Posterior cingulate gyrus (tissue), 11 donors: ENCODE measurements at regions not wholly inside any gene's neighbourhood (a gene's known extent, or its start where the extent isn't known, plus 50 kb on each side); places are given as distances from the start of the nearest gene placed in this dataset.
"Not testable (repeated sequence)": the region's sequence is repeated elsewhere in the genome, so short reads cannot be mapped to it uniquely, and the experiment has no call there.

Experiments
- DNase-seq, 10 donors: peaks; one replicate each; pipeline versions ENCODE4 v3.0.0 to v3.0.0-alpha.2; 2020 to 2021; ENCODE audit warnings: mixed read lengths in 3 of 10
- intact Hi-C: fragments of 100-400 bp; cut with DNase I; formaldehyde crosslinking; loops from one replicate; pipeline ENCODE4 v1.15.1; 2023

GRCh38 chr20:56722042-56722441 is 92.9 kb downstream of the TFAP2C start:
- DNase-seq, result peak in 1 of 10 donors; percentile 31
- intact Hi-C loops, result no loop called here

DNA sequence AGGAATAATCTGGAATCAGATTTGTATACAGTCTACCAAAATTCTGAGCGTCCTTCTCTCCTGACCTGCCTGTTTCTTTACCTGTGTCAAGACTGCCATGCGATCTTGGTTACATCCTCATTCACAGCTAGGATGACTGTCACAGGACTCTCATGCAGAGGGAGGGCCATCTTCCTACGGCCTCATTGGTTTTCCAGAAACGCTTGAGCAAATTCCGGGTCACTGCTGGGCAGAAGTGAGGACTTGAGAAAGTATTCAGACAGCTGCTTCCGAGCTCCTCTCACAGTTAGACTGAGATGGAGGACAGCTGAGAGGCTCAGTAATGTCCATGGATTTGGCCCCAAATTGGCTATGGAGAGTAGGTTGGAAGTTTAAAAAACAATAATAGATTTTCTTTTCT is 94.2 kb downstream of the TFAP2C start:
- intact Hi-C loops, result no loop called here
- no peak for DNase-seq

- intact Hi-C loops, result no loop called here
Measured at GRCh38 chr20:56724241-56724757, 95.2 kb downstream of the TFAP2C start.

GRCh38 chr20:56730003-56730402 is 100.9 kb downstream of the TFAP2C start:
- intact Hi-C loops, result no loop called here
- DNase-seq, result no peak

More at GRCh38 chr20:56724241-56724757, 95.2 kb downstream of the TFAP2C start:
- peak in 1 of 10 donors; percentile 56 for DNase-seq

DNA sequence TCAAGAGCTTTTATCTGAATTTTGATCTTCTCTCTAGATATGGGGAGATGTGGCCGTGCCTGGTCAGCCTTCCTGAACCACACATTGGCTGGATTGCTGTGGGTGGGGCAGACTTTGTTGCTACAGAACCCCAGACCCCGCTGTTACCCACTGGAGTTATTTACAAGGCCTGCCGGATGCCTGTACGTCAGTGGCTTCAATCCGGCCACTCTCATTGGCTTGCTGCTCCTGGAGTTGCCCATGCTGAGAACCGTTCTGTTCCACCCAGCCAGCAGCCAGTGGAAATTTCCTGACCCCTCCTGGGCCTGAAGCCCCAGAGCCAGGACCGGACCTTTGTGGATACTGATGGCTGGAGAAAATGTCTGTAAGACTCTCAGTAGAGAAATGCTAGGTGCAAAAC is 101.9 kb downstream of the TFAP2C start:
- intact Hi-C loops, result no loop called here
- DNase-seq, result no peak

DNA sequence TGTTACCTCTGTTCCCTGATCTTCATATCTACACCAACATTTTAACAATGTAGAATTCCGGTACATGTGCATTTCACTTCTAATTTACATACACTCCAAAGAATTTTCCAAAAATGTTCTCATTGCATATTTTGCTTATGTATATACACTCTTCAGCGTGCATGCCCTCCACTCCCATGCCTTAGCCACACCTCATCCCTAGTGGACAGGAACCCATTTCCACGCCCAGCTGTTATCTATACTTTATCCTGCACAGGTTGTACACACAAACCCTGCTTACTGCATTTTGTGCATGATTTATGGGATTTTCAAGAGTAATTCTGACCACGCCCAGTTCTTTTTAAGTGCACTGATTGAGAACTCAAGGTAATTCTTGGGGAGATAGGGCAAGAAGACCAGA is 102.4 kb downstream of the TFAP2C start:
- no peak for DNase-seq
- intact Hi-C loops, result no loop called here

DNA sequence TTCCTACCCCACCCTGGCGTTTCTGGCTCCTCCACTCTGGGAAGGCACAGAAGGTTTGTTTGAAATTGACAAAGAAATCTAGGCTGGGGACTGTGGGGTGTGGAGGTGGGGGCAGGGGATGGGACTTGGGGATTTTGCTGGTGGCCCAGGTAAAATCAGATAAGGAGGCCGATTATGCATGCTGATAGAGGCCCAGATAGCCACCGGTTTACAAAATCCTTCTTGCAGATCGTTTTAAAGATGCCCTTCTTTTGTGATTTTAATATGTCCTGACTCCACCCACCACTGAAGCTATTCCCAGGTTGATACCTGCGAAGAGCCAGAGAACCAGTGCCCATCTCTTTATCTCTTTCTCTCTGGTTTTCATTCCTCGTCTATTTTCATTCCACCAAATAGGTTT is 104.9 kb downstream of the TFAP2C start:
- intact Hi-C loops, result no loop called here
- no peak for DNase-seq

DNA sequence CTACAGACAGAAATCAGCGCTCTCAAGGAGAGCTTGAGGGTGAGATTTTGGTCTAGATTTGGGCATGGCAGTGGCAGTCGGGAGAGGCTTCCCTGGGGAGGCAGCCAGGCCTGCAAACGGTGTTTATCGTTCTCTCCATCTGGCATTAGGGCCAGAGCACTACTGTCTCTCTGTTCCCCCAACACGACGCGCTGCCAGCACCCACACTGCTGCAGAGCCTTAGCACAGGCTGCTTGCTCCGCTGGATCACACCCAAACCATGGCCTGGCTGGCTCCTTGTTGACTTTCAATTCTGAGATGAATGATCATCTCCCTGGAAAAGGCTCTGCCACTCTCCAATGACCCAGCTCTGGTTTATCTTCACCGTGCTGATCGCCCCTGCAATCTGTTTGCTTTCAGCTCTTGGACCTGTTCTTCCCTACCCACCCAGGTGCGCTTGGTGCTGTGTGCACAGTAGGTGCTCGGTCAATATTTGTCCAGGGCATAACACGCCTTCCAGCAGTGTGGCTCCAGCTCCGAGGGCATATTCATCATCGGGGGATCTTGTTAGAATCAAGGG is 106.1 kb downstream of the TFAP2C start:
- DNase-seq, result no peak
- intact Hi-C loops, result no loop called here

DNA sequence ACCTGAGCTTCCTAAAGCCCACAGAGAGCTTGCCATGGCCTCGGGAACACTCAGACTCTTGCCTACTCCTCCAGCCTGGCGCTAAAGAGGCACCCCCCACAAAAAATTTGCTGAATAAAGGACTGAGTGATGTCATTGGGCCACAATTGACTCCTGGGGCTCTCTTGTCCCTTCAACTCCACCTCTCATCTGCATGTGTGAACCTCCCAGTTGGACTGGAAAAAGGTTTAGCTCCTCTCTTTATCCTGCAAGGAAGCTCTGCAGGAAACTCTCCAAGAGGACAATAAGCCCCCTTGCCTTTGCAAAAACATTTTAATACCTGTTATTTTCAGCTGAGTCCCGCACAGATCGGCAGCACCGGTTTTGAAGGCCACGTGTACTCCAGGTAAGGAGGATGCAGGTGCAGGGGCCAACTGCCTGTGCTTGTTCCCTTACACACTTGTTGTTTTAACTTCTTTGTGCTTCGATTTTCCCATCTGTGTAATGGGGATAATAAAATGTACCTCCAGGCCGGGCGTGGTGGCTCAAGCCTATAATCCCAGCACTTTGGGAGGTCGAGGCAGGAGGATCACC is 107.3 kb downstream of the TFAP2C start:
- DNase-seq, result no peak

DNA sequence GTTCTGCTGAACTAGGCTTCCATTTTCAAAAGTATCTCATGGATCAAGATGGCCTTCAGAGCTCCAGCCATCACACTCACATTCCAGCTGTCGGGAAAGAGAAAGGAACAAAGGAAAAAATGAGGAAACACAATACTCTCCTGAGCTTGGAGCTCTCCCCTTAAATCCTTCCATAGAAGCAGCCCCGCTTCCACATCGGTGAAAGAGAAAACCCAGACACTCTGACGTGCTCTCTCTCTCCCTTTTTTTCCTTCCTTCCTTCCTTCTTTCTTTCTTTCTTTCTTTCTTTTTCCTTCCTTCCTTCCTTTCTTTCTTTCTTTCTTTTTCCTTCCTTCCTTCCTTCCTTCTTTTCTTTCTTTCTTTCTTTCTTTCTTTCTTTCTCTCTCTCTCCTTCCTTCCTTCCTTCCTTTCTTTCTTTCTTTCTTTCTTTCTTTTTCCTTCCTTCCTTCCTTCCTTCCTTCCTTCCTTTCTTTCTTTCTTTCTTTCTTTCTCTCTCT is 115.3 kb downstream of the TFAP2C start:
- intact Hi-C loops, DNase-seq: not testable (repeated sequence)

More for the DNA sequence above, 107.3 kb downstream of the TFAP2C start:
- intact Hi-C loops, result no loop called here

- intact Hi-C loops, result no loop called here
- no peak for DNase-seq
Measured at GRCh38 chr20:56748476-56749377, 119.6 kb downstream of the TFAP2C start.

- DNase-seq, result no peak
- intact Hi-C loops, result no loop called here
Measured at GRCh38 chr20:56750430-56750829, 121.3 kb downstream of the TFAP2C start.

GRCh38 chr20:56752274-56752673 is 123.2 kb downstream of the TFAP2C start:
- intact Hi-C loops, result no loop called here

DNA sequence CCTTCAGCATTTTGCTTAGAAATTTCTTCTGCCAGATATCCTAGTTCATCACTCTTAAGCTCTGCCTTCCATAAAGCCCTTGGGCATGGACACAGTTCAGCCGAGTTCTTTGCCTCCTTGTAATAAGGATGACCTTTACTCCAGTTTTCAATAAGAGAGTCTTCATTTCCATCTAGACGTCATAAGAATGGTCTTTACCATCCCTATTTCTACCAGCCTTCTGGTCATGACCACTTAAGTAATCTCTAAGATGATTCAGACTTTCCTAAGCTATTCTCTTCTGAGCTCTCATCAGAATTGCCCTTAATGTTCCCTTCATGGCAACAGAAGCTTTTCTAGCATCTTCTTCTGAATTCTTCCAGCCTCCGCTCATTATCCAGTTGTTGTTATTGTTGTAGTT is 126.1 kb downstream of the TFAP2C start:
- intact Hi-C loops, result no loop called here
- DNase-seq, result no peak

More at GRCh38 chr20:56752274-56752673, 123.2 kb downstream of the TFAP2C start:
- DNase-seq, result no peak

DNA sequence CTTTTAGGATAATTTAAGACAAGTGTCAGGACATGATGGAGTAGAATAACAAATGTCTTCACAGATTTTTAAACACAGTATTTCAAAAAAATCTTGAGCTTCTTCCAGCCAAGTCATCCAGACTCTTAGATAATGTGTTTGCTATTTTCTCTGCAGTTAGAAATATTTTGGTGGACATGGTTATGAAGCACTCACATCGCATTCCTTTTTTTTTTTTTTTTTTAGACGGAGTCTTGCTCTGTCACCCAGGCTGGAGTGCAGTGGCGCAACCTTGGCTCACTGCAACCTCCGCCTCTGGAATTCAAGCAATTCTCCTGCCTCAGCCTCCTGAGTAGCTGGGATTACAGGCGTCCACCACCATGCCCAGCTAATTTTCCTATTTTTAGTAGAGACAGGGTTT is 127.6 kb downstream of the TFAP2C start:
- intact Hi-C loops, DNase-seq: not testable (repeated sequence)

DNA sequence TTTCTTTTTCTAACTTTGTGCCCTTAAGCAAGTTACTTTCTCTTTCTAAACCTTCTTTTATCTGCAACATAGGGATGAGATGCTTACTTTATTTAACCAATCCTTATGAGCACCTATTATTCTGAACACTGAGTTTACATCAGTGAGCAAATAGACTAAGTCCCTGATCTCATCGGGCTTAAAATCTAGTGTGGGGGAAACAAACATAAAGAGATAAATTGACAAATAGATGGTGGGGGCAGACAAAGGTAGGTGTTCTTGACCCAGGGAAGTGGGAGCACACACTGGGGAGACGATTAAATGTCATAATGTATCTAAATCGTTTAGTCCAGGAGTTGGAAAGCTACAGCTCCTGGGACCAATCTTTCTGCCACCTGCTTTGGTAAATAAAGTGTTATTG is 129.6 kb downstream of the TFAP2C start:
- intact Hi-C loops, result no loop called here

GRCh38 chr20:56759741-56760278 is 130.7 kb downstream of the TFAP2C start:
- intact Hi-C loops, result no loop called here
- no peak for DNase-seq

More for the DNA sequence above, 129.6 kb downstream of the TFAP2C start:
- DNase-seq, result no peak

GRCh38 chr20:56760610-56761009 is 131.5 kb downstream of the TFAP2C start:
- DNase-seq, result no peak
- intact Hi-C loops, result no loop called here

DNA sequence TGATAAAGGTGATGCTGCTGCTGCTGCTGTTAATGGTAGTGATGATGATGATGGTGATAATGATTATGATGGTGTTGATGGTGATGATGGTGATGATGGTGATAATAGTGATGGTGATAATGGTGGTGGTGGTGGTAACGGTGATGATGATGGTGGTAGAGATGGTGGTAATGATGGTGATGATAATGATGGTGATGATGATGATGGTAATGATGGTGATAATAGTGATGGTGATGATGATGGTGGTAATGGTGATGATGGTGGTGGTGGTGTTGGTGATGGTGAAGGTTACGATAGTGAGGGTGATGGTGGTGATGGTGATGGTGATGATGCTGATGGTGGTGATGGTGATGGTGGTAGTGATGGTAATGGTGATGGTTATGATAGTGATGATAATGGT is 132.3 kb downstream of the TFAP2C start:
- DNase-seq, result no peak
- intact Hi-C loops, result no loop called here

DNA sequence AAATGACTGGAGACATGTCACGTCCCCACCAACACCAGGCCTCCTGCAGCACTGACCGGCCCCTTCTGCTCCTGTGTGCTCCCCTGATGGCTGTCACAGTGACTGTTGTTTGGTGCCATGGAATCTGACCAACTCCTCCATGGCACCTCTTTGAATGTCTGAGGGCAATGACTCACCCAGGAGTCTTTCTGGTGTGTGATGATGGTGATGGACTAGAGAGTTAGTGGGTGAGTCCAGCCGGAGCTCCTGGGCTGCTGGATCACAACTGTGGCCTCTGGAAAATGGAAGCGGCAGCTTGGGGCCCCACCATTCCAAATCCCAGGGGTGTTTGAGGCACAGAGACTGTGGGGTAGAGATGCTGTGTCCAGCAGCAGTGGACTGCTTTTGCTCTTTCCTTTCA is 133.3 kb downstream of the TFAP2C start:
- no peak for DNase-seq
- intact Hi-C loops, result no loop called here

DNA sequence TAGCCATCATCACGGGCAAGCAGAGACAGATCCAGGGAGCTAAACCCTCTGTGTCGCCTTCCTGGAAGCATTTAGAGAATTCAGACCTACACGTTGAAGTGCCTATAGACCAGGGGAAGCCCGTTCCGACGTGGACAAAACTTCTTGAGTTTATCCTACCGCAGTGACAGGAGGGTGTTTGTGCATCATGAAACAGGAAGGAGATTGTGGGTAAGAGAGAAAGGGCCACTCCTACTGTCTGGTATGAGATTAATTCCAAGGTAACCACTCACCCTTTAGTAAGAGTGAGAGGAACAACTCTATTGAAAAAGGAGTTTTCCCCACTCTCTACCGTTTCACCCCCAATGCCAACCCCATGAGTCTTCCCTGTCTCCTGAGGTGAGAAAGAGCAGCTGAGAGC is 133.7 kb downstream of the TFAP2C start:
- no peak for DNase-seq
- intact Hi-C loops, result no loop called here
